GM19397 (cell line): ENCODE measurements at regions not wholly inside any gene's neighbourhood (a gene's known extent, or its start where the extent isn't known, plus 50 kb on each side); places are given as distances from the start of the nearest gene placed in this dataset.

Experiments used
- ATAC-seq: cut with Tn5 transposase; IDR thresholded peaks from one replicate; pipeline ENCODE4 v1.9.1; 2021; ENCODE audit warnings: mild to moderate bottlenecking, moderate library complexity; ENCODE audit not compliant: unreplicated experiment

GRCh38 chr13:107233541-107233940 lies 665.6 kb upstream of the ARGLU1 start:
- no peak for ATAC-seq

GRCh38 chr13:107231944-107232343 lies 664.0 kb upstream of the ARGLU1 start:
- no peak for ATAC-seq

GRCh38 chr13:107223867-107224266 lies 655.9 kb upstream of the ARGLU1 start:
- ATAC-seq: no peak

GRCh38 chr13:107222597-107222996 lies 654.7 kb upstream of the ARGLU1 start:
- no peak for ATAC-seq

- no peak for ATAC-seq
These were observed 652.3 kb upstream of the ARGLU1 start for GRCh38 chr13:107220245-107220644.

GRCh38 chr13:107217251-107217650 lies 649.3 kb upstream of the ARGLU1 start:
- no peak for ATAC-seq

GRCh38 chr13:107216046-107216755 lies 648.3 kb upstream of the ARGLU1 start:
- ATAC-seq: no peak

GRCh38 chr13:107211073-107211472 lies 643.1 kb upstream of the ARGLU1 start:
- peak; percentile 95 for ATAC-seq

- no peak for ATAC-seq
These were observed 642.7 kb upstream of the ARGLU1 start for GRCh38 chr13:107210723-107211030.

GRCh38 chr13:107209824-107210722 lies 642.1 kb upstream of the ARGLU1 start:
- no peak for ATAC-seq

GRCh38 chr13:107208889-107209288 lies 641.0 kb upstream of the ARGLU1 start:
- no peak for ATAC-seq

GRCh38 chr13:107205318-107206104 lies 637.6 kb upstream of the ARGLU1 start:
- ATAC-seq: peak; percentile 93

GRCh38 chr13:107203146-107203847 lies 635.4 kb upstream of the ARGLU1 start:
- peak; percentile 41 for ATAC-seq

- ATAC-seq: no peak
These were observed 634.6 kb upstream of the ARGLU1 start for GRCh38 chr13:107202371-107203023.

GRCh38 chr13:107200491-107200890 lies 632.6 kb upstream of the ARGLU1 start:
- no peak for ATAC-seq

- no peak for ATAC-seq
These were observed 624.4 kb upstream of the ARGLU1 start for GRCh38 chr13:107192289-107192688.

- ATAC-seq: no peak
These were observed 622.1 kb upstream of the ARGLU1 start for GRCh38 chr13:107190065-107190464.

- ATAC-seq: no peak
These were observed 618.0 kb upstream of the ARGLU1 start for GRCh38 chr13:107185889-107186288.

- ATAC-seq: no peak
These were observed 602.5 kb upstream of the ARGLU1 start for GRCh38 chr13:107170270-107170931.

- no peak for ATAC-seq
These were observed 589.3 kb upstream of the ARGLU1 start for GRCh38 chr13:107157271-107157670.
